CD4-positive, alpha-beta T cell treated with Interleukin-21 for 1 hour (primary cell): ENCODE measurements at regions not wholly inside any gene's neighbourhood (a gene's known extent, or its start where the extent isn't known, plus 50 kb on each side); places are given as distances from the start of the nearest gene placed in this dataset.
A peak's percentile ranks its signal among the peaks of the same experiment; 100 is the strongest.

ENCODE experiments used
- DNase-seq: peaks from one replicate; pipeline ENCODE4 v3.0.0-alpha.2; 2020

- DNase-seq, result no peak
These were observed 168.8 kb upstream of the ST8SIA2 start for GRCh38 chr15:92224843-92225242.

GRCh38 chr15:92226020-92226612, 167.6 kb upstream of the ST8SIA2 start:
- DNase-seq, result peak; percentile 3

- no peak for DNase-seq
These were observed 164.9 kb upstream of the ST8SIA2 start for GRCh38 chr15:92228830-92229229.

DNA sequence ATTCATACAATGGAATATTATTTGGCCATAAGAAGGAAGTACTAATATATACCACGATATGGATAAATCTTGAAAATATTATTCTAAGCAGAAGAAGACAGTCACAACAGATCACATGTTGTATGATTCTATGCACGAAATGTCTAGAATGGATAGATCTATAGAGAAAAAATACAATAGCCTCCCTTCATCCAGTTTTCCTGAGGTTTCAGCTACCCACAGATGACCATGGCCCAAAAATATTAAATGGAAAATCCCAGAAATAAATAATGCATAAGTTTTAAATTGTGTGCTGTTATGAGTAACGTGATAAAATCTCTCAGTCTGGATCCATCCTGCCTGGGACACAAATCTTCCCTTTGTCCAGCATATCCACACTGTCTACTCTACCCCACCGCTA, 162.2 kb upstream of the ST8SIA2 start:
- DNase-seq, result no peak

DNA sequence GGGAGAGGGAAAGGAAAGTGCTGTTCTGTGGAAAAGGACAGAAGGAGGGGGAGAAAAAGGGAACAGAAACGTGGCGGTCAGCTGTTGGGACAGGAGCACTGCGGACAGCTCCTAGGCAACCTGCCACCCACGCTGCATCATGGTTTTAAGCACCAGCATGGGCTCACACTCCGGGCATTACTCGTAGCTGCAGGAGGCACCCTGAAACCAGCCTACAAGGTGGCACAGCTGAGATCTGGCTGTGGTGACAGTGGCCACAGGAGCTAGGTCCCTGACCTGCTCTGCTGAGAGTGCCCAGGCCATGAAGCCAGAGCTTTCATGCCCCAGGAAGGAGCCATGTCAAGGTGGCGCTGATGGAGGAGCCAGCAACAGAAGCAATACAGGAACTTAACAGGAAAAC, 161.4 kb upstream of the ST8SIA2 start:
- no peak for DNase-seq

DNA sequence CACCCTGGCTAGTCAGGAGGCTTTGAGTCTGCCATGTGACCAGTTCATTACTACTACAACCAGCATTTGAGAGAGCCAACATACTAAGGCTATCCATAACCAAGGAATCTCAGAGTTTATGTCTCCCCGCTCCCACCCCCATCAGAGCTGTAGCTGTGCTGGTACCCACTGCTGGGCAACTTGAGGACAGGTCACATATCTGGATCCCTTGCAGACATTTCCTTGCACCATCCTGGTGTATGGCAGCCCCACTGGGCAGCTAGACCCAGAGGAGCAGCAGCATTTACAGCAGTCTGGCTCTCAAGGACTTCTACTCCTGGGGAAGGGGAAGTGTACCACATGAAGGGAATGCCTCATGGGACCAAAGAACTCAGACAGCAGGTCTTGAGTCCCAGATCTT, 160.8 kb upstream of the ST8SIA2 start:
- no peak for DNase-seq

- DNase-seq, result no peak
These were observed 150.5 kb upstream of the ST8SIA2 start for GRCh38 chr15:92243227-92243626.

DNA sequence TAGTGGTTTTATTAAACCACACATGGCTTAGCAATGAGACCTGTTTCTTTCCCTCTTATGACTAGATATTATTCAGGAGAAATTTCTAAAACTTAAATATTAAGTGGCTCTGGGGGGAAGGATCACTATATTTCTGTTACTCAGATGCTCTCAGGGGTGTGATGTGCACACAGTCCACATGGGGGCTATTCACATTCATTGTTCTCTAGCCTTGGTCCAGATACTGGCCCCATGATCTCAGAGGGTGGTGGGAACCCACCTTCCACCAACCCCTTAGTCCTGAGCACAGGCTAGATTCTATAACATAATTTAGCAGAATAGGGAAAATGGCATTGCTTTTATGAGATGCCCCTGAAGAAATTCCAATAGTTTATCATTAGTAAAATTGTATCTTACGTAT, 149.0 kb upstream of the ST8SIA2 start:
- DNase-seq, result no peak

GRCh38 chr15:92247649-92248242, 145.9 kb upstream of the ST8SIA2 start:
- DNase-seq, result no peak

- DNase-seq, result no peak
These were observed 126.6 kb upstream of the ST8SIA2 start for GRCh38 chr15:92266796-92267685.

GRCh38 chr15:92268900-92269299, 124.8 kb upstream of the ST8SIA2 start:
- no peak for DNase-seq

- DNase-seq, result no peak
These were observed 122.5 kb upstream of the ST8SIA2 start for GRCh38 chr15:92271179-92271578.

- DNase-seq, result no peak
These were observed 121.6 kb upstream of the ST8SIA2 start for GRCh38 chr15:92272106-92272505.

- no peak for DNase-seq
These were observed 120.4 kb upstream of the ST8SIA2 start for GRCh38 chr15:92273286-92273685.

- no peak for DNase-seq
These were observed 120.0 kb upstream of the ST8SIA2 start for GRCh38 chr15:92273723-92274122.

DNA sequence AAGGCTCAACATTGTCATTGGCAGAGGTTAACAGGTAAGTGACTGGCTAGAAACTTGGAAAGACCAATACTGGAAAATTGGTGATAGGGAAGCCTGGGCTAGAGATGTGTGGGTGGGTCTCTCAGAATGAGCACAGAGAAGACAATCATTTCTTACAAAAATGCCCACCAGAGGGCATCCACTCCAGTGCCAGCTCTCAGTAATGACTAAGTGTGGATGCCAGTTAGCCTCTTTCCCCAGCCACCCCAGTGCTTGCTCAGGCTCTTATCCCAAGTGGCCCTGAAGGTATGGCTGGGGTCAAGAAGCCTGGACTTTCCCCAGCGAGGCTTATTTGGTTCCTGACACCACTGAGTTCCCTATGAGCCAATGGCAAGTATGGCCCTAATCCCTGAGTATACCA, 115.9 kb upstream of the ST8SIA2 start:
- DNase-seq, result peak; percentile 5

DNA sequence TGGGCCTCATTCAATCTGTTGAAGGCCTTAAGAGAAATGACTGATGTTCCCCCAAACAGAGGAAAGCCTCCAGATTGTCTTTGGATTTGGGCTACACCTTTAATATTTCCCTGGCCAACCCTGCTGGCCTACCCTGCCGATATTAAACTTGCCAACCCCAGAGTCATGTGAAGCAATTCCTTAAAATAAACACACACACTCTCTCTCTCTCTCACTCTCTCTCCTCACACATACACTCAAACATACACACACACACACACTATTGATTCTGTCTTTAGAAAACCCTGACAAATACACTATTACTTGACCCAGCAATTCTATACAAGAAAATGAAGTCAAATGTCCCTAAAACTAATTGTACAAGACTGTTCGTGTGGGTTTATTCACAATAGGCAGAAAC, 109.9 kb upstream of the ST8SIA2 start:
- DNase-seq, result no peak

GRCh38 chr15:92288755-92289154, 104.9 kb upstream of the ST8SIA2 start:
- DNase-seq, result no peak

GRCh38 chr15:92289733-92290132, 103.9 kb upstream of the ST8SIA2 start:
- DNase-seq, result no peak

DNA sequence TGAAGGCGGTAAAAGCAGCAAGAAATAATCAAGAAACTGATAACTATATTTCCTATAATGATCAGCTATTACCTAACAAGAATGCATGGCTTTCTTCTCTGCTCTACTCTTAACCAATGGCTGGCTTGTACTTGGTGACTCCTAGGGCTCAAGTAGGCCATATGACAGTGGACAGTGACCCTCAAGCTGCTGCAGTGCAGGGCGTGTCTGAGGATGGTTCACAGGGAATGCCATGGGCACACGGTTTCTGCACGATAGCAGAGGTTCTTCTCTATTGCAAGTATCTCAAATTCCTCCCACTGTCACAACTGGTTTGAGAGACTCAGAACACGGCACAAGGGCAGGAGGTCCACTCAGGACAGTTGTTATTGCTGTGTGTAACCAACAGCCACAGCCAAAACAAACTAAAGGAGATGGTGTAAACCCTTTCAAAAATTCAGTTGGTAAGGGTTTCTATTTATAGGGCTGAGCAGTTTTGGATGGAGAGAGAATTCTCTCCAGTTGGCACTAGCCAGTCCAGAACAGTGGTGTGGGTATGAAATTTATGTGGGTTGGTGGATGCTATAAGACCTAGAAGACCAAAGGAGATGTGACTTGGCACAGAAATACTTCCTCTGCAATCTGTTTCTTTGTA, 103.2 kb upstream of the ST8SIA2 start:
- no peak for DNase-seq

DNA sequence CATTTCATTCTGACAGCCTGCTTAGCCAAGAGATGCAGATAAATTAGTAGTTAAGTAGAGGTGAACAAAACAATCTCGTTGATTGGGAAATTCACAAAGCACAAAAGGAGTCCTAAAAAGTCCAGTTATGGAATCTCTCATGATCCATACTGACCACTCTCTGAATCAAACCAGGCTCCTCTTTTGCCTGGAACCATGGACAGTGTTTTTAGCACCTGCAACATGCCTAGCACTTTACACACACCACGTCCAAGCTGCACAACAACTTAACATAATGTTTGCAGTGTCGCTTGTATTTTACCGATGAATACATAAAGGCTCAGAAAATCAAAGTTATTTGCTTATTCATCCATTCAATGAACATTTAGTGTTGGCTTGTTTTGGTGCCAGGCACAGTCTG, 101.8 kb upstream of the ST8SIA2 start:
- DNase-seq, result no peak

DNA sequence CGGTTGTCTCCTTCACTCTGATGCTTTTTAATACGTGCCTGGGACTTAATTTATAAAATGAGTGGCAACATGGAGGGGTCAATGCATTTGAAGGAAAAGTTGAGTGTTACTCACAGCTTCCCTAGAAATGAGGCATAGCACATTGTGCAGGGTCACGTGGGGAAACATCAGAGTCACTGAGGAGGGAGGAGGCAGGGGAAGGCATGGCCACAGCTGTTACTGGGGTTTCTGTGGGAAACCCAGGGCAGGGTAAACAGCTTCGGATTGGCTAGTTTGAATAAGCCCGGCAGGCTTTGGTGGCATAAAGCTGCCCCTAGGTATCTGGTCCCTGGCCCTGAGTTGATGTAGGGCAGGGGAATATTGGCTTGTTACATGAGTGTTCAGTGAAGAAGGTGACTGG, 98.9 kb upstream of the ST8SIA2 start:
- no peak for DNase-seq

GRCh38 chr15:92304223-92304975, 89.3 kb upstream of the ST8SIA2 start:
- no peak for DNase-seq
